Glutamatergic neuron (in vitro differentiated cells): ENCODE measurements at regions not wholly inside any gene's neighbourhood (a gene's known extent, or its start where the extent isn't known, plus 50 kb on each side); places are given as distances from the start of the nearest gene placed in this dataset.

Experiments used
- DNase-seq: peaks from one replicate; pipeline ENCODE4 v3.0.0; 2022
- H3K27ac Mint-ChIP-seq: one replicate; pipeline ENCODE4 v1.8.0; 2020; ENCODE audit warnings: mild to moderate bottlenecking, mixed read lengths, inconsistent platforms; ENCODE audit not compliant: unreplicated experiment
- H3K27me3 Mint-ChIP-seq: one replicate; pipeline ENCODE4 v1.8.0; 2020; ENCODE audit warnings: mild to moderate bottlenecking, moderate library complexity, mixed read lengths, inconsistent platforms; ENCODE audit not compliant: unreplicated experiment
- H3K36me3 Mint-ChIP-seq: one replicate; pipeline ENCODE4 v1.8.0; 2020; ENCODE audit warnings: mild to moderate bottlenecking, mixed read lengths, inconsistent platforms; ENCODE audit not compliant: unreplicated experiment
- H3K4me1 Mint-ChIP-seq: one replicate; pipeline ENCODE4 v1.8.0; 2020; ENCODE audit warnings: mild to moderate bottlenecking, low read depth, mixed read lengths, inconsistent platforms; ENCODE audit not compliant: unreplicated experiment
- H3K4me3 Mint-ChIP-seq: one replicate; pipeline ENCODE4 v1.8.0; 2020; ENCODE audit warnings: mild to moderate bottlenecking, mixed read lengths, inconsistent platforms; ENCODE audit not compliant: unreplicated experiment
- H3K9me3 Mint-ChIP-seq: one replicate; pipeline ENCODE4 v1.8.0; 2020; ENCODE audit warnings: mild to moderate bottlenecking, moderate library complexity, mixed read lengths, inconsistent platforms; ENCODE audit not compliant: unreplicated experiment
- CTCF ChIP-seq: fragments of 200-600 bp; sonication (generic); IDR thresholded peaks from one replicate; pipeline ENCODE4 v1.5.0; 2021; ENCODE audit not compliant: partially characterized antibody, unreplicated experiment

GRCh38 chr6:105995391-105995865, 90.7 kb upstream of the PRDM1 start:
- Mint-ChIP-seq H3K27ac (no peak overlapping the region), H3K9me3 (peaks cover 2% of the 10 kb centered on the region), H3K36me3 (no peaks in the 10 kb centered on the region), H3K4me3 (peak overlapping the region; percentile 84), H3K4me1 (peaks cover 3% of the 10 kb centered on the region), H3K27me3 (peaks cover 7% of the 10 kb centered on the region)
- DNase-seq: no peak
- no peak for TF ChIP-seq CTCF

- DNase-seq: peak; percentile 59
- Mint-ChIP-seq H3K27ac (no peak overlapping the region), H3K27me3 (peaks cover 7% of the 10 kb centered on the region), H3K4me1 (peaks cover 3% of the 10 kb centered on the region), H3K36me3 (no peaks in the 10 kb centered on the region), H3K4me3 (peak overlapping the region; percentile 84), H3K9me3 (peaks cover 2% of the 10 kb centered on the region)
- no peak for TF ChIP-seq CTCF
Measured at GRCh38 chr6:105994591-105995390, 91.3 kb upstream of the PRDM1 start.

DNA sequence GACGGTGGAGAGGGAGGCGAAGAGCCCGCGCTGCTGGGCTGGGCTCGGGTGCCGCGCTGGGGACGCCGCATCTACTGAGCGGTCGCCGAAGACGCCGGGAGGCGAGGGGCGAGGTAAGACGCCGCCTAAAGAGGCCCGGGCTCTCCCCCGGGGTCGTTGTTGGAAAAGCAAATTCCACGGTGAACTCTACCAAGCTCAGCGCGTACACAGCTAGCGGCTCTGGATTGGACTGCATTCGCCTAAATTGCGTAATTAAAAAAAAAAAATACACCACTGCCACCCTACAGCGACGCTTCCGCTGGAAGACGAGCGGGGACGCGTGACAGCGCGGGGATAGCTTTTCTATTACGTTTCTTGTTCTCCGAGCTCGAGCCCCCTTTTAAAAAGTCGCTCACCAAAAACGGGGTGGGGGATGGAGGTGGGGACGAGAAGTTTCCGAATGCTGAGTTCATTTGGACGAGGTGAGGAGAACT, 92.0 kb upstream of the PRDM1 start:
- no peak overlapping the region for H3K27ac Mint-ChIP-seq
- H3K4me1 Mint-ChIP-seq: peaks cover 3% of the 10 kb centered on the region
- no peaks in the 10 kb centered on the region for H3K36me3 Mint-ChIP-seq
- H3K4me3 Mint-ChIP-seq: peak overlapping the region; percentile 81
- TF ChIP-seq CTCF: no peak
- H3K27me3 Mint-ChIP-seq: peaks cover 7% of the 10 kb centered on the region
- peaks cover 3% of the 10 kb centered on the region for H3K9me3 Mint-ChIP-seq
- peak; percentile 56 for DNase-seq

DNA sequence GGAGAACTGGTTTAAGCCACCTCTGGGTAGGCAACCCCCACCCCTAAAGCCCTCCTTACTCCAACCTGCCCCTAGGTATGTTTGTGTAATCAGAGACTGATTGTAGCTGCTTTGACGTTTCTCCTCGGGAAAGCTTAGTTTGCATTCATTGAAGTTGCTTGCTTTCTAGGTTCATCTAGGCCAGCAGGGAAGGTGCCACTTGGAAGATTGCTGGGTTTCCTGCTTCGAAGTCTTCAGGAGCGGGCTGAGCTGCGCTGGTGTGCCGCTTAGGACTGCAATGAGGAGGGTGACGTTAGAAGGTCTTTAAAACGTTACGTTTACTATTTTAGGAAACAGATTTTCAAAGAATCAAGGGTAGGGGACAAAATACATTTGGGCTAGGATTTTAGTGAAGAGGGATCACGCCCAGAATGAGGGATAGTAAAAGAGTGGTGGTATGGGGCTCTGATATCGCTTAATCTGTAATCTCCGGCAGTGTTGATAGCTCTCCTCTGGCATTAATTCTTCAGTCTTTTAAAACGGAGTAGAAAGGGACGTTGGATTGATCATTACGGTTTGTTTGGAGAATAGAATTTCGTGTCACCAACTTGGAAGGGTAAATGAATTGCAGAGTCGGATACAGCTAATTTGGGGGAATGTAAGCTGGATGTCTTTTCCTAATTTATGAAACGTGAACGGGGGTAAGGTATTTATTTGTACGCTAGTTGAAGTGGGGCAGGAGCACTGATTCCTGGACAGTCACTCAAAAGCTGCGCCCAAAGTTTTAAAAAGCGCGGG, 92.6 kb upstream of the PRDM1 start:
- Mint-ChIP-seq H3K9me3 (peaks cover 3% of the 10 kb centered on the region), H3K36me3 (no peaks in the 10 kb centered on the region), H3K4me3 (peak overlapping the region; percentile 81), H3K27ac (no peak overlapping the region), H3K4me1 (peaks cover 9% of the 10 kb centered on the region), H3K27me3 (peaks cover 7% of the 10 kb centered on the region)
- DNase-seq: no peak
- no peak for TF ChIP-seq CTCF
